ENCODE measurements at regions not wholly inside any gene's neighbourhood (a gene's known extent, or its start where the extent isn't known, plus 50 kb on each side); places are given as distances from the start of the nearest gene placed in this dataset.

DNA sequence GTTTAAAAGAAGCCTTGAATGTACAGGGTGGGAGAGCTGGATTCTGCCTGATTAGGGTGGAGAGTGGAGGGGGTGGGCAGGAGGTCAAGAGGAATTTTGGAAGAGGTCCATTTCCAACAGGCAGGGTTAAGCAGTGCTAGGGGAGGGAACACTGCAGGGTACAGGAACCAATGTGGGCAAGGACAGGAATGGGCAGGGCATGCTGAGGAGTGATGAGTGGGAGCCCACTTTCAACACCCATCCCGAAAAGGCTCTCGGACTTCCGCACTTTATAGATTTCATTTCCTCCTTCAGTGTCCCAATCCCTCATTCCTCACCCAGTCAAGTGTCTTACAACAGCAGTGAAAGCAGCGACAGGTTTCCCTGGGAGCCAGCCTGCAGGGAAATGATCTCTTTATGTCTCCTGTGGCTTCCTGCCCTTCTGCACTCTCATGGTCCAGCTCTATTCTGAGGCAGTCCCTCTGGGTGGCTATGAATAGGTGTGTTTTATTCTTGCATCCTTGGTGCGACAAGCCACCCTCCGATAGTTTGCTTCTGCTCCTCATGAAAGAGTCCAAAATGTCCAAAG lies 50.5 kb upstream of the ZNF507 start:
- no peak for DNase-seq (ENCODE audit: low spot score)
